K562 (cell line): ENCODE measurements at regions not wholly inside any gene's neighbourhood (a gene's known extent, or its start where the extent isn't known, plus 50 kb on each side); places are given as distances from the start of the nearest gene placed in this dataset.
A peak's percentile ranks its signal among the peaks of the same experiment; 100 is the strongest.

Experiments used
- ATAC-seq: fragments of 200-7000 bp; cut with Tn5 transposase; 3 replicates; pipeline ENCODE4 v1.9.1; 2020; ENCODE audit warnings: moderate library complexity
- BruUV-seq: library from RNA; stranded (reverse); fragments of 400-500 nt; replicated peaks from 2 replicates; lab custom pipeline; 2021; lab: Mats Ljungman, UMichigan
- CTCF ChIA-PET: fragments of 300-600 bp; formaldehyde crosslinking; extraction: SDS; loops from one replicate; lab custom pipeline; 2021; ENCODE audit warnings: low intra/inter-chr PET ratio; lab: Yijun Ruan, JAX
- POLR2A ChIA-PET: fragments of 300-600, 350-650 bp; sonication (Branson Sonifier 250); formaldehyde crosslinking; extraction: SDS; loops from one replicate; lab custom pipeline; 2021; ENCODE audit warnings: antibody characterized with exemption, inconsistent platforms; lab: Yijun Ruan, JAX
- DNase-seq, 4 experiments: peaks; one replicate each; pipeline versions ENCODE4 v3.0.0 to v3.0.0-alpha.2; 2011 to 2018; ENCODE audit warnings: low spot score in 3 of 4, mixed read lengths in 3 of 4; ENCODE audit errors: extremely low read depth in 1 of 4
- FAIRE-seq: peaks from 2 replicates; lab custom pipeline; 2011; peaks lifted over from hg19 to GRCh38; lab: Jason Lieb, UNC
- H2AFZ ChIP-seq: 2 replicates; pipeline ENCODE4 v1.6.0; 2011; ENCODE audit warnings: low read depth, low read length, control low read depth, inconsistent platforms
- H3K27ac ChIP-seq: fragments of 200-600 bp; 3 replicates; pipeline ENCODE4 v1.8.0; 2011; ENCODE audit warnings: low read depth, mild to moderate bottlenecking, control low read depth, inconsistent platforms, low read length, moderate library complexity, mixed read lengths; ENCODE audit errors: extremely low read depth
- H3K27me3 ChIP-seq, 2 experiments: fragments of 300-600 bp in 1 of 2; 2 replicates in 1 of 2; 3 replicates in 1 of 2; pipeline versions ENCODE4 v1.6.0 to v1.8.0; 2011; ENCODE audit warnings: inconsistent platforms in 2 of 2, low read length in 2 of 2, mild to moderate bottlenecking in 1 of 2, mixed read lengths in 1 of 2, moderate library complexity in 1 of 2; ENCODE audit not compliant: control insufficient read depth in 2 of 2, insufficient read depth in 2 of 2
- H3K36me3 ChIP-seq: fragments of 300-600 bp; 3 replicates; pipeline ENCODE4 v1.8.0; 2011; ENCODE audit warnings: mild to moderate bottlenecking, low read length, inconsistent platforms; ENCODE audit not compliant: control insufficient read depth, insufficient read depth
- H3K4me1 ChIP-seq, 2 experiments: fragments of 200-600 bp in 1 of 2; replicated peaks in 1 of 2; 2 replicates in 1 of 2; 3 replicates in 1 of 2; pipeline versions ENCODE4 v1.5.1 to v1.8.0; 2011; ENCODE audit warnings: inconsistent platforms in 2 of 2, low read length in 2 of 2, mild to moderate bottlenecking in 1 of 2, mixed read lengths in 1 of 2, moderate library complexity in 1 of 2; ENCODE audit not compliant: control insufficient read depth in 2 of 2, insufficient read depth in 2 of 2
- H3K4me2 ChIP-seq: 2 replicates; pipeline ENCODE4 v1.6.1; 2011; ENCODE audit warnings: low read length, control low read depth, inconsistent platforms, mixed read lengths; ENCODE audit not compliant: insufficient read depth
- H3K4me3 ChIP-seq: fragments of 200-600 bp; sonication (generic), shearing (Covaris generic); 2 replicates; pipeline ENCODE4 v1.5.1; 2016; ENCODE audit warnings: control low read depth, inconsistent platforms
- H3K79me2 ChIP-seq: fragments of 200-600 bp; 3 replicates; pipeline ENCODE4 v1.8.0; 2011; ENCODE audit warnings: low read length, inconsistent platforms; ENCODE audit not compliant: control insufficient read depth, insufficient read depth
- H3K9ac ChIP-seq, 2 experiments: 2 replicates each; pipeline versions ENCODE4 v1.6.0 to v1.6.1; 2011; ENCODE audit warnings: low read depth in 2 of 2, low read length in 2 of 2, control low read depth in 1 of 2, inconsistent platforms in 1 of 2, mild to moderate bottlenecking in 1 of 2, mixed read lengths in 1 of 2; ENCODE audit not compliant: insufficient read depth in 1 of 2
- H3K9me1 ChIP-seq: one replicate; pipeline ENCODE4 v1.6.0; 2011; ENCODE audit warnings: inconsistent platforms, mild to moderate bottlenecking, low read length, moderate library complexity; ENCODE audit not compliant: control insufficient read depth, insufficient read depth
- H3K9me3 ChIP-seq: replicated peaks from 2 replicates; pipeline ENCODE4 v1.5.1; 2011; ENCODE audit warnings: low read depth, low read length, inconsistent platforms; ENCODE audit not compliant: control insufficient read depth, insufficient read depth
- H4K20me1 ChIP-seq: replicated peaks from 2 replicates; pipeline ENCODE4 v1.6.1; 2011; ENCODE audit warnings: low read length, inconsistent platforms, mixed read lengths; ENCODE audit not compliant: control insufficient read depth, insufficient read depth
- WGBS: fragments of 100-300 bp; shearing (Covaris generic); methylation state at CpG from one replicate; pipeline ENCODE4 v1.1.6; 2016; ENCODE audit warnings: low coverage, mixed read lengths; ENCODE audit not compliant: insufficient coverage; ENCODE audit errors: missing lambda C conversion rate; 5-methylcytosine and 5-hydroxymethylcytosine counted together
- in situ Hi-C: fragments of 300-500 bp; cut with MboI; formaldehyde crosslinking; loops from 4 replicates; pipeline ENCODE4 v1.15.0; 2018; ENCODE audit warnings: inconsistent platforms, mixed read lengths
- intact Hi-C: fragments of 100-400 bp; cut with micrococcal nuclease; formaldehyde crosslinking; loops from 2 replicates; pipeline ENCODE4 v1.14.2; 2022
- TF ChIP-seq, protein P1 (sequence below): sonication (generic); formaldehyde crosslinking; IDR thresholded peaks from 2 replicates; pipeline ENCODE4 v1.8.1; 2023; ENCODE audit warnings: mild to moderate bottlenecking, missing genetic modification reagents
- TF ChIP-seq, protein P2 (sequence below): sonication (generic); formaldehyde crosslinking; IDR thresholded peaks from 2 replicates; pipeline ENCODE4 v1.8.1; 2023; ENCODE audit warnings: mild to moderate bottlenecking, missing genetic modification reagents

DNA sequence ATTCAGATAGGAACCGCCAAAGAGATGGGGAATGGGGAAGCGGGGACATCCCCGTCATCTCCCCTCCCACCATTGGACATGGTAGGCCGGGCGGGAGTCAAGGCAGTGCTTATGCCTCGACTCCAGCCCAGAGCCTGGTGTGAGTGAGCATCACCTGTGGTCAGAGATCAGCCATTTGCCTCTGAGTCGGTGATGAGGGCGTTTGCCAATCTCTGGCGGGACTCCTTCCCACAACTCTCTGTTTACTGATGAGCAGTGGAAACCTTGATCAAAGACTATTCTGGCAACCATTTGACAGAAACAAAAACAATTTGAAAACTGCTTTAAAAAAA, 63.9 kb upstream of the HES1 start:
- TF ChIP-seq, protein P1, sequence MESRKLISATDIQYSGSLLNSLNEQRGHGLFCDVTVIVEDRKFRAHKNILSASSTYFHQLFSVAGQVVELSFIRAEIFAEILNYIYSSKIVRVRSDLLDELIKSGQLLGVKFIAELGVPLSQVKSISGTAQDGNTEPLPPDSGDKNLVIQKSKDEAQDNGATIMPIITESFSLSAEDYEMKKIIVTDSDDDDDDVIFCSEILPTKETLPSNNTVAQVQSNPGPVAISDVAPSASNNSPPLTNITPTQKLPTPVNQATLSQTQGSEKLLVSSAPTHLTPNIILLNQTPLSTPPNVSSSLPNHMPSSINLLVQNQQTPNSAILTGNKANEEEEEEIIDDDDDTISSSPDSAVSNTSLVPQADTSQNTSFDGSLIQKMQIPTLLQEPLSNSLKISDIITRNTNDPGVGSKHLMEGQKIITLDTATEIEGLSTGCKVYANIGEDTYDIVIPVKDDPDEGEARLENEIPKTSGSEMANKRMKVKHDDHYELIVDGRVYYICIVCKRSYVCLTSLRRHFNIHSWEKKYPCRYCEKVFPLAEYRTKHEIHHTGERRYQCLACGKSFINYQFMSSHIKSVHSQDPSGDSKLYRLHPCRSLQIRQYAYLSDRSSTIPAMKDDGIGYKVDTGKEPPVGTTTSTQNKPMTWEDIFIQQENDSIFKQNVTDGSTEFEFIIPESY (CRISPR knock-in tag), result peak; percentile 63; the same call in 1 of the 2 replicates
- TF ChIP-seq, protein P2, sequence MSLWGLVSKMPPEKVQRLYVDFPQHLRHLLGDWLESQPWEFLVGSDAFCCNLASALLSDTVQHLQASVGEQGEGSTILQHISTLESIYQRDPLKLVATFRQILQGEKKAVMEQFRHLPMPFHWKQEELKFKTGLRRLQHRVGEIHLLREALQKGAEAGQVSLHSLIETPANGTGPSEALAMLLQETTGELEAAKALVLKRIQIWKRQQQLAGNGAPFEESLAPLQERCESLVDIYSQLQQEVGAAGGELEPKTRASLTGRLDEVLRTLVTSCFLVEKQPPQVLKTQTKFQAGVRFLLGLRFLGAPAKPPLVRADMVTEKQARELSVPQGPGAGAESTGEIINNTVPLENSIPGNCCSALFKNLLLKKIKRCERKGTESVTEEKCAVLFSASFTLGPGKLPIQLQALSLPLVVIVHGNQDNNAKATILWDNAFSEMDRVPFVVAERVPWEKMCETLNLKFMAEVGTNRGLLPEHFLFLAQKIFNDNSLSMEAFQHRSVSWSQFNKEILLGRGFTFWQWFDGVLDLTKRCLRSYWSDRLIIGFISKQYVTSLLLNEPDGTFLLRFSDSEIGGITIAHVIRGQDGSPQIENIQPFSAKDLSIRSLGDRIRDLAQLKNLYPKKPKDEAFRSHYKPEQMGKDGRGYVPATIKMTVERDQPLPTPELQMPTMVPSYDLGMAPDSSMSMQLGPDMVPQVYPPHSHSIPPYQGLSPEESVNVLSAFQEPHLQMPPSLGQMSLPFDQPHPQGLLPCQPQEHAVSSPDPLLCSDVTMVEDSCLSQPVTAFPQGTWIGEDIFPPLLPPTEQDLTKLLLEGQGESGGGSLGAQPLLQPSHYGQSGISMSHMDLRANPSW (CRISPR knock-in tag), result no peak
- Histone ChIP-seq H3K9ac (no peak overlapping the region), H2AFZ (no peak overlapping the region), H3K27ac (no peak overlapping the region), H3K36me3 (no peaks in the 10 kb centered on the region), H3K4me3 (no peak overlapping the region), H3K27me3 (no peaks in the 10 kb centered on the region), H4K20me1 (no peaks in the 10 kb centered on the region), H3K9me1 (no peaks in the 10 kb centered on the region), H3K9me3 (no peaks in the 10 kb centered on the region), H3K4me1 (peaks cover 21 to 25% of the 10 kb centered on the region in 2 experiments), H3K79me2 (no peaks in the 10 kb centered on the region), H3K4me2 (no peak overlapping the region)
- ATAC-seq (no peak), DNase-seq (no peak), FAIRE-seq (no peak)
- CTCF ChIA-PET, result no interaction called here
- in situ Hi-C loops, result no loop called here
- intact Hi-C loops, result loop anchor here (10.0 kb wide), 3 partner anchors 67 to 287 kb away; no protein-coding TSS in a partner anchor
- POLR2A ChIA-PET, result interaction anchor here (1.0 to 3.1 kb wide), 4 partner anchors 11 to 64 kb away, joined by 3 to 22 read pairs (median 4); partner anchors contain the start of gene HES1
- WGBS, result 80% methylated on average over 9 of the region's 9 CpGs
- BruUV-seq, result no TSS peak
